ENCODE measurements at regions not wholly inside any gene's neighbourhood (a gene's known extent, or its start where the extent isn't known, plus 50 kb on each side); places are given as distances from the start of the nearest gene placed in this dataset.

GRCh38 chr15:95075792-95076677 is 844.7 kb downstream of the MCTP2 start:
- TF ChIP-seq EP300 (IDR thresholded peaks at IDR 0.05), result no peak
- TF ChIP-seq CTCF (IDR thresholded peaks at IDR 0.05), result no peak
- TF ChIP-seq POLR2AphosphoS5 (IDR thresholded peaks at IDR 0.05), result no peak
- TF ChIP-seq POLR2A (IDR thresholded peaks at IDR 0.05), result no peak
